ENCODE measurements at regions not wholly inside any gene's neighbourhood (a gene's known extent, or its start where the extent isn't known, plus 50 kb on each side); places are given as distances from the start of the nearest gene placed in this dataset.

- peak; percentile 28; the same call in 1 of the 2 replicates for TF ChIP-seq MYC (IDR thresholded peaks at IDR 0.05; ENCODE audit: low read depth, low read length)
- TF ChIP-seq POLR2A (IDR thresholded peaks at IDR 0.05; ENCODE audit: extremely low read depth, insufficient read length): no peak
- TF ChIP-seq CTCF (IDR thresholded peaks at IDR 0.05; ENCODE audit: low read depth, low read length): no peak
- peak; percentile 84 for TF ChIP-seq MAX (IDR thresholded peaks at IDR 0.05; ENCODE audit: low read depth, low read length)
- DNase-seq (ENCODE audit: low read depth): no peak
- no peak overlapping the region for H3K4me3 ChIP-seq (ENCODE audit: low read depth, low read length)
Measured at GRCh38 chr17:36671144-36671543, 69.8 kb downstream of the MRM1 start.

- no peak overlapping the region for H3K4me3 ChIP-seq (ENCODE audit: low read depth, low read length)
- TF ChIP-seq CTCF (IDR thresholded peaks at IDR 0.05; ENCODE audit: low read depth, low read length) (no peak), POLR2A (IDR thresholded peaks at IDR 0.05; ENCODE audit: extremely low read depth, insufficient read length) (no peak), MYC (IDR thresholded peaks at IDR 0.05; ENCODE audit: low read depth, low read length) (no peak), MAX (IDR thresholded peaks at IDR 0.05; ENCODE audit: low read depth, low read length) (no peak)
- DNase-seq (ENCODE audit: low read depth): no peak
Measured at GRCh38 chr17:36672403-36672918, 71.1 kb downstream of the MRM1 start.

GRCh38 chr17:36673068-36673467, 71.7 kb downstream of the MRM1 start:
- DNase-seq (ENCODE audit: low read depth): no peak
- no peak overlapping the region for H3K4me3 ChIP-seq (ENCODE audit: low read depth, low read length)
- TF ChIP-seq MAX (IDR thresholded peaks at IDR 0.05; ENCODE audit: low read depth, low read length) (no peak), MYC (IDR thresholded peaks at IDR 0.05; ENCODE audit: low read depth, low read length) (no peak), CTCF (IDR thresholded peaks at IDR 0.05; ENCODE audit: low read depth, low read length) (no peak), POLR2A (IDR thresholded peaks at IDR 0.05; ENCODE audit: extremely low read depth, insufficient read length) (no peak)

- H3K4me3 ChIP-seq (ENCODE audit: low read depth, low read length): no peak overlapping the region
- TF ChIP-seq MYC (IDR thresholded peaks at IDR 0.05; ENCODE audit: low read depth, low read length) (no peak), POLR2A (IDR thresholded peaks at IDR 0.05; ENCODE audit: extremely low read depth, insufficient read length) (no peak), CTCF (IDR thresholded peaks at IDR 0.05; ENCODE audit: low read depth, low read length) (no peak), MAX (IDR thresholded peaks at IDR 0.05; ENCODE audit: low read depth, low read length) (no peak)
Measured at GRCh38 chr17:36673637-36674277, 72.4 kb downstream of the MRM1 start.

GRCh38 chr17:36674278-36674650, 72.9 kb downstream of the MRM1 start:
- peak; percentile 15 for DNase-seq (ENCODE audit: low read depth)
- no peak for TF ChIP-seq CTCF (IDR thresholded peaks at IDR 0.05; ENCODE audit: low read depth, low read length)
- TF ChIP-seq MAX (IDR thresholded peaks at IDR 0.05; ENCODE audit: low read depth, low read length): no peak
- TF ChIP-seq POLR2A (IDR thresholded peaks at IDR 0.05; ENCODE audit: extremely low read depth, insufficient read length): no peak
- TF ChIP-seq MYC (IDR thresholded peaks at IDR 0.05; ENCODE audit: low read depth, low read length): no peak
- H3K4me3 ChIP-seq (ENCODE audit: low read depth, low read length): no peak overlapping the region

More at GRCh38 chr17:36673637-36674277, 72.4 kb downstream of the MRM1 start:
- no peak for DNase-seq (ENCODE audit: low read depth)

Data from NB4 (cell line).